GM18951 (cell line): ENCODE measurements at regions not wholly inside any gene's neighbourhood (a gene's known extent, or its start where the extent isn't known, plus 50 kb on each side); places are given as distances from the start of the nearest gene placed in this dataset.

Experiments used
- POLR2A ChIP-seq: IDR thresholded peaks from 4 replicates; pipeline ENCODE4 v1.6.1; 2011; ENCODE audit warnings: mild to moderate bottlenecking; ENCODE audit not compliant: insufficient read length, insufficient read depth; ENCODE audit errors: extremely low read depth
- in situ Hi-C: fragments of 300-500 bp; cut with MboI; formaldehyde crosslinking; loops from one replicate; pipeline ENCODE4 v1.12.0; 2022; ENCODE audit warnings: low sequenced_read_pairs, mixed read lengths, inconsistent platforms; ENCODE audit not compliant: unreplicated experiment

DNA sequence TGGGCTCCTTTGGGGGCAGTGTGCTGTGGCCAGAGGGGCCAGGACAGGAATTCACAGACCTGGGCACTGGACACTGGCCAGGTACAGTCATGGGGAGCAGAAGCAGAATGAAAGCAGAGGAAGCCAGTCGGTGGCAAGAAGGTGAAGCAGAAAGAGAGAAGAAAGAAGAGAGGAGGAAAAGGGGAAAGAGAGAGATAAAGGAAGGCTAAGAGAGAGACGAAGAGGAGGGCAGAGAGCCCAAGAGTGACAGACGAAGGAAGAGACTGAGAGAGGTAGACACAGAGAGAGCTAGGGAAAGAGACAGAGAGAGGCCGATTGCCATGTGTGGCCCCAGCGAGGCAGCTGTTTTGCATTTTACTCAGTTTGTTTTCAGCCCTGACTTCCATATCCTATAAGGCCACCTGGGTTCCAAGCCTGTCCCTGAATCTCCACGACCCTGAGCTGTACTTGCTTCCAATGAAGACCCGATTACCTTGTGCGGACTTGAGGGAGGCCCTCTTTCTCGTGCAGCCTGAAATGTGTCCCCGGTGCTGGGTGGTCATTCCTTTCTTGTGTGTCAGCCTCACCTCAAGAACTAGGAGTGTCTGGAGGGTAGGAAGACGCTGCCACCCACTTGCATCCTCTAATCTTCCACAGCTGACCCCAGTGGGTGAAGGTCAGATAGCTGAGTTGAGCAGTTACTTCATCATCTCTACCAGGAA, 73.9 kb downstream of the LSM3 start:
- in situ Hi-C loops, result no loop called here
- TF ChIP-seq POLR2A, result no peak

DNA sequence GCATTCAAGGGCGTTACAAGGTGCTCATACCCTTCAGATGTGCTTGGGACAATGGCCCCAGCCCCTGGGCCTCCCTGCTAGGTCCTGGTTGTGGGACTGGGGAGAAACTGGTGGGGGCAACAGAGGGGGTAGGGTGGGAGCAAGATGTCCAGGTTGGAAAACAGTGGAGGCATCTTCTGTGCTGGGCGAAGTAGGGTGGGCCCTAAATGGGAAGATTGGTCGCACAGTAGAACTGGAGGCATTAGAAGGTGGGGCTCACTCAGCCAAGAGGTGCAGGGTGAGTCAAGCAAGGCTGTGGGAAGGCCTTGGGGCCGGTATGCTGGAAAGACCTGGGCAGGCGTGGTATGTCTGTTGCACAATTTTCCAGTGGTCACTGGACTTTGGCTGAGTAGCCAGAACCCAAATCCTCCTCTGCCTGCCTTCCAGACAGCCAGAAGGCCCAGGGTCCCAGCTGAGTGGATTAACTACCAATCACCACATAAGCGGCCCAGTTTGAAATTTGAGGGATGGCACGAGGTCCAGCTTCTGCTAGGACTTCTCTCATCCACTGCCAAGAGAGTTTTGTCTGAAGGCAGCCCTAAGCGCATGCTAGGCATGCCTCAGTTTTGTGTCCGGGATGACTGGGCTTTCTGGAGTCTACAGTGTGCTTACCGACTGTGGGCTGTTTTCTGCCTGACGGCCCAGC, 74.5 kb downstream of the LSM3 start:
- in situ Hi-C loops, result no loop called here

DNA sequence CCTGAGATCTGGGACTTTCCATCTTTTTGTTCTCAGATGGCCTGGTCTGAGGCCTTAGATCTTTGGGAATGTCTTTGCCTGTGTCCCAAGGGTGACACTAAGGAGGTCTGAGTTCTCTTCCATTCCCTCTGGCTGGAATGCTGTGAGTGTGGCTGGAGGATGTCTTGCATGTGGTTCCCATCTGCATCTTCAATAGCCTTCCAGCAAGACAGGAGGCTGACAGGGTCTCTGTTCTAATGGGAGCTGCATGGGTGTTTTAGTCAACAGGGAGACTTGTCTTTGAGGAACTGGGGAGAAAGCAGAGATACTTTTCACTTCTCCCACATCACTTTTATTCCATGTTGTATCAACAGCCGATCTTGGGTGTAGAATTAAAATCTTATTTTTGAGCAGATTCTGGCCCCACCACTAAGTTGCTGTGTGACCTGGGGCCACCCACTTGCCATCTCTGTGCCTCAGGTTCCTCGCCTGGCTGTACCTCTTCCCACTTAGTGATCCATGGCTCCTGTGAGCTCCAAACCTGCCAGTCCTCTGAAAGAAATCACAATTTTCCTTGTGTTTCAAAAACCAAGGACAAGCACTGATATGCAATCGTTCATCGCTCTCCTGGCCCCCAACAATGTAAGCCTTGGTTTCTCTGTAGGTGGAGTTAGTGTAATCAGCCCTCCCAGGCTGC, 75.2 kb downstream of the LSM3 start:
- TF ChIP-seq POLR2A, result no peak
- in situ Hi-C loops, result no loop called here

More for the DNA sequence above, 74.5 kb downstream of the LSM3 start:
- no peak for TF ChIP-seq POLR2A

DNA sequence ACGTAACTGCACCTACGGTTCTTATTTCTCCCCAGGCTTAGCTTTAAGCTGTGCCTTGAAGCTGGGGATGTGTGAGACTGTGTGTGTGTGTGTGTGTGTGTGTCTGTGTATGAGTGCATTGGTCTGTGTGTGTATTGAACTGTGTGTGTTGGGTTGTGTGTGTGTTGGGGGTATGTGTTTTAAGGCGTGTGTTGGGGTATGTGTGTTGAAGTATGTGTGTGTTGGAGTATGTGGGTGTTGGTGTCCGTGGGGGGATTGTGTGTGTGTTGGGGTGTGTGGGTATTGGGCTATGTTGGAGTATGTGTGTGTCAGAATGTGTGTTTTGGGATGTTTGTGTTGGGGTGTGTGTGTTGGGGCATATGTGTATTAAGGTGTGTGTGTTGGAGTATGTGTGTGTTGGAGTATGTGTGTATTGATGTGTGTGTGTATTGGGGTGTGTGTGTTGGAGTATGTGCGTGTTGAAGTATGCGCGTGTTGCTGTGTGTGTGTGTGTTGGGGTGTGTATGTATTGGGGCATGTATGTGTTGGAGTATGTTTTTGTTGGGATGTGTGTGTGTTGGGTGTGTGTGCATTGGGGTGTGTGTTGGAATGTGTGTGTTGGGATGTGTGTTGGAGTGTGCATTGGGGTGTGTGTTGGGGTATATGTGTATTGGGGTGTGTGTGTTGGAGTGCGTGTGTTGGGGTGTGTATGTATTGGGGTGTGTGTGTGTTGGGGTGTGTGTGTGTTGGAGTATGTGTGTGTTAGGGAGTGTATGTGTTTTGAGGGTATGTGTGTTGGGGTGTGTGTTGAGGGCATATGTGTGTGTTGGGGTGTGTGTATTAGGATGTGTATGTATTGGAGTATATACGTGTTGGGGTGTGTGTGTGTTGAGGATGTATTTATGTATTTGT, 76.4 kb downstream of the LSM3 start:
- TF ChIP-seq POLR2A, result no peak
- in situ Hi-C loops, result no loop called here

DNA sequence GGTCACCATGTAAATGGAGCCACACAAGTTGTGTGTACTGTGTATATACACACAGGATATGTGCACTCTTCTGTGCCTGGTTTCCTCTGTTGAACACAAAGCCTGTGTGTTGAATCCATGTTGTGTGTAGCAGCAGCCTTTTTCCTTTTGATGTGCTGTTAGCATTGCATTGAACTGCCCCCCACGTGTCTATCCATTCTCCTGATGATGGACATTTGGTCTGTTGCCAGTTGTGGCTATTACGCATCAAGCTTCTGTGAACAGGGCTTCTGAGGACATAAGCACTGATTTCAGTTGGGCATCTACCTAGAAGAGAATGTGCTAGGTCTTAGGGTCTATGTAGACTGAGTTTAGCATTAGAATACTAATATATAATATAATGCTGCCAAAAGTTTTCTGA, 77.4 kb downstream of the LSM3 start:
- TF ChIP-seq POLR2A, result no peak
- in situ Hi-C loops, result no loop called here

DNA sequence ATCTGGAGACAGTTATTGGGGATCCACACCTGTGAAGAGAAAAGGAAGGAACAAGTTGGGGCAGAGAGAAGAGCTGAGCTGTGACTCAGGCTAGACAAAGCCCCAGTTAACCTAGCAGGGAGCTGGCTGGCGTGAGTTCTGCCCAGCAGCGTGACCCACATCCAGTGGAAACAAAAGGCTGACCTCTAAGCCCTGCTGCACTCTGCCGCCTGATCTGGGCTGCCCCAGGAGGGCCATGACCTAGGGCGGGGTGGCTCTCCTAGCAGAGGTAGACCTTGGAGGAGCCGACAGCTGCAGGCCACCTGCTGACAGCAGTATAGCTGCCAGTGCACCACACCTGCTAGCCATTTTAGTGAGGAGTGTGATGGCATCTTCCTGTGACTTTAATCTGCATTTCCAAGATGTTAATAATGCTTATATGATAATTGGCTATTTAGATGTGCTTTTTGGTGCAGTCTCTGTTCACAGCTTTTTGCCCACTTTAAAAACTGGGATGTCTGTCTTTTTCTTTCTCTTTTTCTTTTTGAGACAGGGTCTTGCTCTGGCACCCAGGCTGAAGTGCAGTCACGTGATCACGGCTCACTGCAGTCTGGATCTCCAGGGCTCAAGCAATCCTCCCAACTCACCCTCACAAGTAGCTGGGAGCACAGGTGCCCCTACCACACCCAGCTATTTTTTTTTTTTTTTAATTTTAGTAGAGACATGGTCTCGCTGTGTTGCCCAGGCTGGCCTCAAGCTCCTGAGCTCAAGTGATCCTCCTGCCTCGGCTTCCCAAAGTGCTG, 78.1 kb downstream of the LSM3 start:
- in situ Hi-C loops, result no loop called here
- no peak for TF ChIP-seq POLR2A

DNA sequence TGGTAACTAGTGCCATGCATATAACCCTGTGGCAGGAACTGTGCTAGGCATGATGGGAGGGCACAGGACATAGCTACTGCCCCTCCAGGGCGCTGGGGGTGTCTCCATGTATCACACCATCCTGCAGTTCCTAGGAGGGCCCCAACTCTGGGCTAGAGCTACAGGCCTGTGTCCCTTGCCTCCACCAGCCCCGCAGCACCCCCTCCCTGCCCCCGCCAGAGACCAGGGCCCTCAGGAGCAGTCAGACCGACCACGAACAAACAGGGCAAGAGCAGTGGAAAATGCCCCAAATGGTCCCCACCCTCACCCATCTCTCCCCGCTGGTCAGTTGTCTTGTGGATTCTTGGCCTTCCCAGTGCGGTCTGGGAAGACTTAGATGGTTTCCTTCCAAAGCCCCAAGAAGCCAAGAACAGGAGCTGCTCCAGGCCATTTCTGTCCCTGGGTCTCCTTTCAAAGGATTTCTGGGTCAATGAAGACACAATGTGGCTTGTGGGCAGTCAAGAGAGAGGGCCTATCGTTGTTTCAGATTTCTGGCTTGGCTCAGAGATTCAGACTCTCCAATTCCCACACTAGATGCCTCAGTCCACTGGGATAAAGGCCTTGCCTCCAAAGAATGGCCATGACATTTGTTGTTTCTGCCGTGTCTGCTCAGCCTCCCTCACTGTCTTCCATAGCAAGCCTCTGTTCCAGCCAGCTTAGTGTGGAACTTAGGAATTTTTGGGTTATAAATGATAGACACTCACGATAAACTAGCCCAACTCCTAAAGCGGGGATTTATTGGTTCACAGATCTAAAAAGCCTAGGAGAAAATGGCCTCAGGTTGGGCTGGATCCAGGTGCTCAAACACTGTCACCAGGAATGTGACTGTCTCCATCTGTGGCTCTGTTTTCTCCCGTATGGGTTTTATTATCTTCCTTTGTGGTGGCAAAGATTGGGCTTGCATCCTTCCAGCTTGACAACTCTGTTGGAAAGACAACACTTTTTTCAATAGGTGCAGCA, 80.6 kb downstream of the LSM3 start:
- TF ChIP-seq POLR2A, result no peak
- in situ Hi-C loops, result no loop called here

DNA sequence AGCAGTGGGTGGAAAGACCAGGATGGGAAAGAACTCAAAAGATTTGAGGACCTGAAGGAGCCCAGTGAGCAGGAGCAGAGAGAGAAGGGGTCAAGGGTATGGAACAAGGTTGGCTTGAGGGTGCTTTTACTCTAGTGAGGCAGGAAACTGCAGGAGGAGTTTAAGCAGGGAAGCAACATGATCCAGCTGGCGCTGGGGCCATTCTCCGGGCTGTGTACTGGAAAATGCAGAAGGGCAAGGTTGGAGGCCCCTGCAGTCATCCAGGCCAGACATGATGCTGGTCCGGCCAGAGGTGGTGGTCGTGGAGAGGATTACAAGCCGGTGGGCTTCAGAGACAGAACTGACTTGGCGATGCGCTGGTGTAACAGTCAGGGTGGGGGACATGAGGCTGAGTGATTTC, 81.8 kb downstream of the LSM3 start:
- in situ Hi-C loops, result loop anchor here (5.0 kb wide), 1 partner anchor 207 kb away; no protein-coding TSS in a partner anchor
- no peak for TF ChIP-seq POLR2A

DNA sequence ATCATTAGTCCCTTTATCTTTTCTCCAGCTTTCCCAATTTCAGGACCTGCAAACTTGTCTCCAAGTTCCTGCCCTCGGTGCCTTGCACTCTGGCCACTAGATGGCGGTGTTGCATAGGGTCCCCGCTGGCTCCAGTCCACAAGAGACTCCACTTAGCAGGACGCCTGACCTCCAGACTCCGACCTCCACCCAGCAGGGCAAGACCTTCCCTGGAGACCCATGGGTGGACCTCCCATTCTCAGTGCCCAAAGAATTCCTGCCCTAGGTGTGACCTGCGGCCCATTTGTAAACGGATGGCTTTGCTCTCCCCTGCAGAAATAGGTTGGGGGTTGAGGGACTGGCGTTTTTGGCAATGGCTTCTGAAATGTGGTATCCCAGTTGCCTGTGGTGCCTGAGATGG, 82.6 kb downstream of the LSM3 start:
- no peak for TF ChIP-seq POLR2A
- in situ Hi-C loops, result loop anchor here (5.0 kb wide), 1 partner anchor 206 kb away; no protein-coding TSS in a partner anchor

DNA sequence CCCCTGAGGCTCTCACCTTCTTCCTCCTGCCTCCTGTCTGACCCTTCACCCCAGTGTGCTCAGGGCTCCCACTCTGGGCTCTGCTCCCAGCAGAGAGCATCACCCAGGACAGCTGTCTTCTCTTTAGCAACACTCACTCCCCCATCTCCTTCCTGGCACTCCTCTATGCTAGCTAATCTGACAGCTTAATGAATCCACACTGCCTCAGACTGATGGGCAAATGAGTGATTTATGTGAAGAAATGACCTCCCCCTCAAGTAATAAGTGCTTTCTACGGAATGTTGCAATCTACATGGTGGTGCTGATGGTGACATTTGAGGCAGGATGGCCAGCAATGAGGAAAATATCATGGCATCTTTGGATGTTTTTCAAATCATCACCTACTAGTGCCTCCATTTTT, 83.6 kb downstream of the LSM3 start:
- in situ Hi-C loops, result loop anchor here (5.0 kb wide), 1 partner anchor 205 kb away; no protein-coding TSS in a partner anchor
- no peak for TF ChIP-seq POLR2A

DNA sequence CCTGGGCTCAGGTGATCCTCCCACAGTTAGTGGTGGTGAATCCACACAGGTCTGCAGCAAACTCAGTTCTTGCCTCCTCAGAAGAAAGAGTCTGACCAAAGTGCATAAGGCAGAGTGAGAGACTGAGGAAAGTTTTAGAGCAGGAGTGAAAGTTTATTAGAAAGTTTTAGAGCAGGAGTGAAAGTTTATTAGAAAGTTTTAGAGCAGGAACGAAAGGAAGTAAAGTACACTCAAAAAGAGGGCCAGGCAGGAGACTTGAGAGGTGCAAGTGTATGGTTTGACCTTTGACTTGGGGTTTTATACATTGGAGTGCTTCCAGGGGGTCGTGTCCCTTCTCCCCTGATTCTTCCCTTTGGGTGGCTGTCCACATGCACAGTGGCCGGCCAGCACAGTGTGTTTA, 84.2 kb downstream of the LSM3 start:
- in situ Hi-C loops, result loop anchor here (5.0 kb wide), 1 partner anchor 204 kb away; no protein-coding TSS in a partner anchor
- TF ChIP-seq POLR2A, result no peak
